Left forelimb (tissue), 1 donor: ENCODE measurements at regions not wholly inside any gene's neighbourhood (a gene's known extent, or its start where the extent isn't known, plus 50 kb on each side); places are given as distances from the start of the nearest gene placed in this dataset.

Experiments
- DNase-seq: peaks from one replicate; pipeline ENCODE4 v3.0.0-alpha.2; 2018; ENCODE audit warnings: low spot score

- peak; percentile 49 for DNase-seq
Observed at GRCh38 chr12:34396006-34396860, 373.9 kb downstream of the ALG10 start.

- peak; percentile 56 for DNase-seq
Observed at GRCh38 chr12:34396861-34397590, 374.7 kb downstream of the ALG10 start.

GRCh38 chr12:34397591-34398365, 375.5 kb downstream of the ALG10 start:
- peak; percentile 41 for DNase-seq

DNA sequence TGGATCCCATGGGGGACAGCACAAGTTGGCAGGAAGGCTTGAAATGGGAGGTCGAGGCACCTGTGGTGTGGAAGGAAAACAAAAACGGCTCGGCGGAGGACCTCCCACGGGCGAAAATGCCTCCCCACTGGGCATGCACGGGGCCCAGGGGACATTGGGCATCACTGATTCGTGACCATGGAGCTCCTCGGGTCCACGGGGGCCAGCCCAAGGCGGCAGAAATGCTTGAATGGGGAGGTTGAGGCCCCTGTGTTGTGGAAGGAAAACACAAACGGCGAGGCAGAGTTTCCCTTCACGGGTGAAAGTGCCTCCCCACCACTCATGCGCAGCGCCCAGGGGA, 376.0 kb downstream of the ALG10 start:
- DNase-seq: peak; percentile 28

GRCh38 chr12:34398706-34399630, 376.7 kb downstream of the ALG10 start:
- peak; percentile 47 for DNase-seq

GRCh38 chr12:34399631-34400410, 377.5 kb downstream of the ALG10 start:
- peak; percentile 53 for DNase-seq

DNA sequence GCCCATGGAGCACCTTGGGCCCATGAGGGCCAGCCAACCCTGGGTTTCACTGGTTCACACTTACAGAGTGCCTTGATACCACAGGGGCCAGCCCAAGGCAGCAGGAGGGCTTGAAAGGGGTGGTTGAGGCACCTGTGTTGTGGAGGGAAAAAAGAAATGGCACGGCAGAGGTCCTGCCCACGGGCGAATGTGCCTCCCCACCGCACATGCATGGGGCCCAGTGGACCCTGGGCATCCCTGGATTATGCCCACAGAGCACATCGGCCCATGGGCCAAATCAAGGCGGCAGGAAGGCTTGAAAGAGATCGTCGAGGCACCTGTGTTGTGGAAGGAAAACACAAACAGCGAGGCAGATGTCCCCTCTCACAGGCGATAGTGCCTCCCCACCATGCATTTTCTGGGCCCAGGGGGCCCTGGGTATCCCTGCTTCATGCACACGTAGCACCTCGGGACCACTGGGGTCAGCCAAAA, 378.1 kb downstream of the ALG10 start:
- peak; percentile 41 for DNase-seq

- DNase-seq: peak; percentile 33
Observed at GRCh38 chr12:34400986-34401658, 378.8 kb downstream of the ALG10 start.

DNA sequence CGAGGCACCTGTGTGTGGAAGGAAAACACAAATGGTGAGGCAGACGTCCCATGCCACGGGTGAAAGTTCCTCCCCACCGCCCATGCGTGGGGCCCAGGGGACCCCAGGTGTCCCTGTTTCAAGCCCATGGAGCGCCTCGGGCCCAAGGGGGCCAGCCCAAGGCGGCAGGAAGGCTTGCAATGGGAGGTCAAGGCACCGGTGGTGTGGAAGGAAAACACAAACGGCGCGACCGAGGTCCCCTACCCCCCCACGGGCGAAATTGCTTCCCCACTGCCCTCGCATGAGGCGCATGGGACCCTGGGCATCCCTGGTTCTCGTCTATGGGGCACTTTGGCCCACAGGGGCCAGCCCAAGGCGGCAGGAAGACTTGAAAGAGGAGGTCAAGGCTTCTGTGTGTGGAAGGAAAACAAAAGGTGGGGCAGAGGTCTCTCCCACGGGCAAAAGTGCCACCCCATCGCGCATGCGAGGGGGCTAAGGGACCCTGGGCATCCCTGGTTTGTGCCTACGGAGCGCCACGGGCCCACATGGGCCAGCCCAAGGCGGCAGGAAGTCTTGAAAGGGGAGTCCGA, 379.4 kb downstream of the ALG10 start:
- peak; percentile 26 for DNase-seq

- DNase-seq: peak; percentile 26
Observed at GRCh38 chr12:34402228-34402898, 380.1 kb downstream of the ALG10 start.

- DNase-seq: peak; percentile 14
Observed at GRCh38 chr12:34402899-34403705, 380.8 kb downstream of the ALG10 start.

GRCh38 chr12:34403706-34404376, 381.5 kb downstream of the ALG10 start:
- peak; percentile 45 for DNase-seq

DNA sequence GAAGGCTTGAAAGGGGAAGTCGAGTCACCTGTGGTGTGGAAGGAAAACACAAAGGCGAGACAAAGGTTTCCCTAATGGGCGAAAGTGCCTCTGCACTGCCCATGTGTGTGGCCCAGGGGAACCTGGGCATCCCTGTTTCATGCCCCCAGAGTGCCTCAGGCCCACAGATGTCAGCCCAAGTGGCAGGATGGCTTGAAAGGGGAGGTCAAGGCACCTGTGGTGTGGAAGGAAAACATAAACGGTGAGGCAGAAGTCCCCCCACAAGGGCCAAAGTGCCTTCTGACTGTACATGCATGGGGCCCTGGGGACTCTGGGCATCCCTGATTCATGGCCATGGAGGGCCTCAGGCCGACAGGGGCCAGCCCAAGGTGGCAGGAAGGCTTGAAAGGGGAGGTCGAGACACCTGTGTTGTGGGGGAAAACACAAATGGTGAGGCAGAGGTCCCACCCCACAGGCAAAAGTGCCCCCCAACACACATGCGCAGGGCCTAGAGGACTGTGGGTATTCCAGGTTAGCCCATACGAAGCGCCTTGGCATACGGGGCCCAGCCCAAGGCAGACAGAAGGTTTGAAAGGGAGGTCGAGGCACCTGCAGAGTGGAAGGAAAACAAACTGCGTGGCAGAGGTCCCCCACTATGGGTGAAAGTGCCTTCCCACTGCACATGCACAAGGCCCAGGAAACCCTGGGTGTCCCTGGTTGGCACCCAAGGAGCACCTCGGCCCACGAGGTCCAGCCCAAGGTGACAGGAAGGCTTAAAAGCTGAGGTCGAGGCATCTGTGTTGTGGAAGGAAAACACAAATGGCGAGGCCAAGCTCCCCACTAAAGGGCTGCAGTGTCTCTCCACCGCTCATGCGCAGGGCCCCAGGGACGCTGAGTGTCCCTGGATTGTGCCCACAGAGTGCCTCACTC, 382.3 kb downstream of the ALG10 start:
- peak; percentile 41 for DNase-seq

GRCh38 chr12:34405286-34406227, 383.3 kb downstream of the ALG10 start:
- peak; percentile 56 for DNase-seq
